ENCODE measurements at regions not wholly inside any gene's neighbourhood (a gene's known extent, or its start where the extent isn't known, plus 50 kb on each side); places are given as distances from the start of the nearest gene placed in this dataset.

- Mint-ChIP-seq H3K27me3 (ENCODE audit: low read depth) (peaks cover 14% of the 10 kb centered on the region), H3K36me3 (ENCODE audit: low read depth) (no peaks in the 10 kb centered on the region), H3K4me1 (ENCODE audit: low read depth) (no peaks in the 10 kb centered on the region), H3K4me3 (ENCODE audit: unreplicated experiment) (no peak overlapping the region), H3K27ac (ENCODE audit: unreplicated experiment) (no peak overlapping the region), H3K9me3 (ENCODE audit: low read depth) (no peaks in the 10 kb centered on the region)
- TF ChIP-seq CTCF (IDR thresholded peaks at IDR 0.05), result no peak
- DNase-seq (ENCODE audit: low spot score), result no peak
Measured at GRCh38 chr4:111849746-111850284, 295.4 kb upstream of the FAM241A start.

GRCh38 chr4:111854494-111855087 lies 290.7 kb upstream of the FAM241A start:
- Mint-ChIP-seq H3K4me3 (ENCODE audit: unreplicated experiment) (no peak overlapping the region), H3K36me3 (ENCODE audit: low read depth) (no peaks in the 10 kb centered on the region), H3K27ac (ENCODE audit: unreplicated experiment) (no peak overlapping the region), H3K4me1 (ENCODE audit: low read depth) (no peaks in the 10 kb centered on the region), H3K9me3 (ENCODE audit: low read depth) (no peaks in the 10 kb centered on the region), H3K27me3 (ENCODE audit: low read depth) (peaks cover 23% of the 10 kb centered on the region)
- TF ChIP-seq CTCF (IDR thresholded peaks at IDR 0.05), result peak; percentile 87
- no peak for DNase-seq (ENCODE audit: low spot score)

GRCh38 chr4:111855308-111855707 lies 289.9 kb upstream of the FAM241A start:
- TF ChIP-seq CTCF (IDR thresholded peaks at IDR 0.05), result no peak
- H3K4me1 Mint-ChIP-seq (ENCODE audit: low read depth), result no peaks in the 10 kb centered on the region
- H3K9me3 Mint-ChIP-seq (ENCODE audit: low read depth), result no peaks in the 10 kb centered on the region
- H3K27ac Mint-ChIP-seq (ENCODE audit: unreplicated experiment), result no peak overlapping the region
- no peak for DNase-seq (ENCODE audit: low spot score)
- no peaks in the 10 kb centered on the region for H3K36me3 Mint-ChIP-seq (ENCODE audit: low read depth)
- no peak overlapping the region for H3K4me3 Mint-ChIP-seq (ENCODE audit: unreplicated experiment)
- peaks cover 23% of the 10 kb centered on the region for H3K27me3 Mint-ChIP-seq (ENCODE audit: low read depth)

GRCh38 chr4:111864066-111864465 lies 281.2 kb upstream of the FAM241A start:
- Mint-ChIP-seq H3K4me3 (ENCODE audit: unreplicated experiment) (no peak overlapping the region), H3K4me1 (ENCODE audit: low read depth) (no peaks in the 10 kb centered on the region), H3K9me3 (ENCODE audit: low read depth) (peaks cover 2% of the 10 kb centered on the region), H3K27ac (ENCODE audit: unreplicated experiment) (no peak overlapping the region), H3K36me3 (ENCODE audit: low read depth) (no peaks in the 10 kb centered on the region), H3K27me3 (ENCODE audit: low read depth) (peaks cover 9% of the 10 kb centered on the region)
- DNase-seq (ENCODE audit: low spot score), result no peak
- TF ChIP-seq CTCF (IDR thresholded peaks at IDR 0.05), result no peak

- H3K9me3 Mint-ChIP-seq (ENCODE audit: low read depth), result peaks cover 2% of the 10 kb centered on the region
- peaks cover 3% of the 10 kb centered on the region for H3K27me3 Mint-ChIP-seq (ENCODE audit: low read depth)
- no peaks in the 10 kb centered on the region for H3K4me1 Mint-ChIP-seq (ENCODE audit: low read depth)
Measured at GRCh38 chr4:111869339-111869738, 275.9 kb upstream of the FAM241A start.

More at GRCh38 chr4:111869339-111869738, 275.9 kb upstream of the FAM241A start:
- Mint-ChIP-seq H3K4me3 (ENCODE audit: unreplicated experiment) (no peak overlapping the region), H3K36me3 (ENCODE audit: low read depth) (no peaks in the 10 kb centered on the region), H3K27ac (ENCODE audit: unreplicated experiment) (no peak overlapping the region)
- TF ChIP-seq CTCF (IDR thresholded peaks at IDR 0.05), result no peak
- DNase-seq (ENCODE audit: low spot score), result no peak
